H1 (cell line): ENCODE measurements at regions not wholly inside any gene's neighbourhood (a gene's known extent, or its start where the extent isn't known, plus 50 kb on each side); places are given as distances from the start of the nearest gene placed in this dataset.

Experiments used
- ATF3 ChIP-seq: IDR thresholded peaks from 2 replicates; pipeline ENCODE4 v1.6.1; 2011; ENCODE audit warnings: low read depth, mild to moderate bottlenecking, low read length; ENCODE audit not compliant: insufficient read depth
- CHD1 ChIP-seq: IDR thresholded peaks from 2 replicates; pipeline ENCODE4 v1.6.1; 2012; ENCODE audit warnings: low read depth, low read length, improper control_type of control experiment

- TF ChIP-seq CHD1 (no peak), ATF3 (no peak)
These were observed 445.5 kb downstream of the ZEB2 start (continued) for GRCh38 chr2:144074450-144074849.
